Bronchial epithelial cell (primary cell): ENCODE measurements at regions not wholly inside any gene's neighbourhood (a gene's known extent, or its start where the extent isn't known, plus 50 kb on each side); places are given as distances from the start of the nearest gene placed in this dataset.
A peak's percentile ranks its signal among the peaks of the same experiment; 100 is the strongest.
"Not testable (repeated sequence)": the region's sequence is repeated elsewhere in the genome, so short reads cannot be mapped to it uniquely, and the experiment has no call there.

Experiments used
- DNase-seq: peaks from one replicate; pipeline ENCODE4 v3.0.0-alpha.2; 2010; ENCODE audit warnings: low read depth
- FAIRE-seq: peaks from 2 replicates; lab custom pipeline; 2011; peaks lifted over from hg19 to GRCh38; lab: Jason Lieb, UNC
- H3K27me3 ChIP-seq: 2 replicates; pipeline ENCODE4 v1.5.1; 2011; ENCODE audit warnings: low read length; ENCODE audit not compliant: control insufficient read depth, insufficient read depth
- H3K36me3 ChIP-seq: 2 replicates; pipeline ENCODE4 v1.5.1; 2011; ENCODE audit warnings: low read length; ENCODE audit not compliant: control insufficient read depth, insufficient read depth
- H3K4me3 ChIP-seq: 2 replicates; pipeline ENCODE4 v1.5.1; 2011; ENCODE audit warnings: mild to moderate bottlenecking, low read depth, low read length, control low read depth
- CTCF ChIP-seq: IDR thresholded peaks from 2 replicates; pipeline ENCODE4 v1.5.1; 2011; ENCODE audit warnings: mild to moderate bottlenecking, moderate library complexity, low read length, control low read depth, inconsistent platforms; ENCODE audit not compliant: insufficient read depth, severe bottlenecking

- DNase-seq = no peak
- Histone ChIP-seq H3K36me3 (no peaks in the 10 kb centered on the region), H3K4me3 (no peak overlapping the region), H3K27me3 (no peaks in the 10 kb centered on the region)
- TF ChIP-seq CTCF = no peak
- FAIRE-seq = no peak
Measured at GRCh38 chr3:27043328-27043955, 325.7 kb downstream of the NEK10 start.

- Histone ChIP-seq H3K27me3 (no peaks in the 10 kb centered on the region), H3K36me3 (no peaks in the 10 kb centered on the region), H3K4me3 (no peak overlapping the region)
- TF ChIP-seq CTCF = no peak
- no peak for DNase-seq
- FAIRE-seq = no peak
Measured at GRCh38 chr3:27044931-27045481, 324.2 kb downstream of the NEK10 start.

- DNase-seq (peak; percentile 47), FAIRE-seq (no peak)
- H3K27me3 ChIP-seq = no peaks in the 10 kb centered on the region
- no peaks in the 10 kb centered on the region for H3K36me3 ChIP-seq
- TF ChIP-seq CTCF = no peak
- H3K4me3 ChIP-seq = no peak overlapping the region
Measured at GRCh38 chr3:27046351-27046750, 322.8 kb downstream of the NEK10 start.

- Histone ChIP-seq H3K27me3 (no peaks in the 10 kb centered on the region), H3K4me3 (no peak overlapping the region), H3K36me3 (no peaks in the 10 kb centered on the region)
- FAIRE-seq (no peak), DNase-seq (no peak)
- TF ChIP-seq CTCF = no peak
Measured at GRCh38 chr3:27049792-27050191, 319.4 kb downstream of the NEK10 start.

GRCh38 chr3:27051527-27051926 is 317.7 kb downstream of the NEK10 start:
- not testable (repeated sequence) for FAIRE-seq, H3K27me3 ChIP-seq, DNase-seq, H3K4me3 ChIP-seq, H3K36me3 ChIP-seq

- FAIRE-seq (no peak), DNase-seq (no peak)
- H3K36me3 ChIP-seq = no peaks in the 10 kb centered on the region
- H3K4me3 ChIP-seq = no peak overlapping the region
- H3K27me3 ChIP-seq = no peaks in the 10 kb centered on the region
- no peak for TF ChIP-seq CTCF
Measured at GRCh38 chr3:27056326-27056725, 312.9 kb downstream of the NEK10 start.
